K562 (cell line): ENCODE measurements at regions not wholly inside any gene's neighbourhood (a gene's known extent, or its start where the extent isn't known, plus 50 kb on each side); places are given as distances from the start of the nearest gene placed in this dataset.

Experiments
- AFF4 ChIP-seq: sonication (generic); formaldehyde crosslinking; IDR thresholded peaks from 2 replicates; pipeline ENCODE4 v1.8.0; 2023; ENCODE audit warnings: mild to moderate bottlenecking, missing genetic modification reagents
- CREBBP ChIP-seq: IDR thresholded peaks from one replicate; pipeline ENCODE4 v1.6.1; 2012; ENCODE audit warnings: low read depth, mild to moderate bottlenecking, control low read depth, inconsistent platforms, low read length
- ETV5 ChIP-seq: sonication (generic); formaldehyde crosslinking; IDR thresholded peaks from 2 replicates; pipeline ENCODE4 v1.4.0; 2020; ENCODE audit warnings: low read depth, mild to moderate bottlenecking, missing genetic modification reagents
- NR3C1 ChIP-seq: sonication (generic); formaldehyde crosslinking; IDR thresholded peaks from 2 replicates; pipeline ENCODE4 v1.8.1; 2022; ENCODE audit warnings: missing genetic modification reagents
- SMAD1 ChIP-seq: fragments of 150-350 bp; IDR thresholded peaks from 2 replicates; pipeline ENCODE4 v1.6.1; 2014; ENCODE audit warnings: low read length, low read depth; ENCODE audit not compliant: partially characterized antibody
- SRSF1 ChIP-seq: fragments of 200-400 bp; formaldehyde crosslinking; IDR thresholded peaks from 2 replicates; pipeline ENCODE4 v1.6.1; 2017; ENCODE audit warnings: mild to moderate bottlenecking, low read depth, low read length, moderate library complexity
- TSC22D4 ChIP-seq: fragments of 450-650 bp; IDR thresholded peaks from 2 replicates; pipeline ENCODE4 v1.6.1; 2016; ENCODE audit warnings: missing genetic modification characterization, missing biosample characterization, control low read depth
- ZNF133 ChIP-seq: fragments of 250-450 bp; sonication (Bioruptor Pico); IDR thresholded peaks from 2 replicates; pipeline ENCODE4 v1.4.0; 2020; ENCODE audit warnings: mild to moderate bottlenecking
- TF ChIP-seq, protein P1 (sequence below): fragments of 250-450 bp; sonication (Bioruptor Pico); IDR thresholded peaks from 2 replicates; pipeline ENCODE4 v1.8.0; 2022; ENCODE audit warnings: inconsistent platforms
- TF ChIP-seq, protein P2 (sequence below), 2 experiments: IDR thresholded peaks in 1 of 2; conservative IDR thresholded peaks in 1 of 2; 2 replicates each; pipeline ENCODE4 v1.6.1; 2016; ENCODE audit warnings: low read depth in 2 of 2, mild to moderate bottlenecking in 1 of 2, missing compliant biosample characterization in 1 of 2, missing genetic modification characterization in 1 of 2, moderate library complexity in 1 of 2

DNA sequence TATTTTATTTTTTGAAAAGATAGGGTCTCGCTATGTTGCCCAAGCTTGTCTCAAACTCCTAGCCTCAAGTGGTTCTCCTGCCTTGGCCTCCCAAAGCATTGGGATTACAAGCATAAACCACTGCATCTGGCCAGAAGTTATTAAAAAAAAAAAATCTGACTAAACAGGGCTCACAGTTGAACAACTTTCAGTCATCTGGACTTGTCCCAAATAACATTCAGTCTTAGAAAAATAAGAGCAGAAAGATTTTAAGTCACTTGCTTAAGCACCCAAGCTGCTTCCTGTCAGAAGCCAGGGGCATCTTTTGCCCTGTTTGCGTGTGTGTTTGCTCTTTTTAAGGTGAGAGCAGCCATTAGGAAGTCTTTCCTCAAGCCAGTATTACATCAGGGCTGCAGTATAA lies 286.8 kb downstream of the LMO4 start (continued):
- TF ChIP-seq AFF4 (CRISPR knock-in tag): no peak
- TF ChIP-seq, protein P1, sequence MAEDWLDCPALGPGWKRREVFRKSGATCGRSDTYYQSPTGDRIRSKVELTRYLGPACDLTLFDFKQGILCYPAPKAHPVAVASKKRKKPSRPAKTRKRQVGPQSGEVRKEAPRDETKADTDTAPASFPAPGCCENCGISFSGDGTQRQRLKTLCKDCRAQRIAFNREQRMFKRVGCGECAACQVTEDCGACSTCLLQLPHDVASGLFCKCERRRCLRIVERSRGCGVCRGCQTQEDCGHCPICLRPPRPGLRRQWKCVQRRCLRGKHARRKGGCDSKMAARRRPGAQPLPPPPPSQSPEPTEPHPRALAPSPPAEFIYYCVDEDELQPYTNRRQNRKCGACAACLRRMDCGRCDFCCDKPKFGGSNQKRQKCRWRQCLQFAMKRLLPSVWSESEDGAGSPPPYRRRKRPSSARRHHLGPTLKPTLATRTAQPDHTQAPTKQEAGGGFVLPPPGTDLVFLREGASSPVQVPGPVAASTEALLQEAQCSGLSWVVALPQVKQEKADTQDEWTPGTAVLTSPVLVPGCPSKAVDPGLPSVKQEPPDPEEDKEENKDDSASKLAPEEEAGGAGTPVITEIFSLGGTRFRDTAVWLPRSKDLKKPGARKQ (CRISPR knock-in tag): no peak
- TF ChIP-seq TSC22D4 (tag): no peak
- TF ChIP-seq SRSF1: no peak
- TF ChIP-seq ZNF133 (CRISPR knock-in tag): no peak
- TF ChIP-seq NR3C1: no peak
- TF ChIP-seq ETV5: no peak
- TF ChIP-seq, protein P2, sequence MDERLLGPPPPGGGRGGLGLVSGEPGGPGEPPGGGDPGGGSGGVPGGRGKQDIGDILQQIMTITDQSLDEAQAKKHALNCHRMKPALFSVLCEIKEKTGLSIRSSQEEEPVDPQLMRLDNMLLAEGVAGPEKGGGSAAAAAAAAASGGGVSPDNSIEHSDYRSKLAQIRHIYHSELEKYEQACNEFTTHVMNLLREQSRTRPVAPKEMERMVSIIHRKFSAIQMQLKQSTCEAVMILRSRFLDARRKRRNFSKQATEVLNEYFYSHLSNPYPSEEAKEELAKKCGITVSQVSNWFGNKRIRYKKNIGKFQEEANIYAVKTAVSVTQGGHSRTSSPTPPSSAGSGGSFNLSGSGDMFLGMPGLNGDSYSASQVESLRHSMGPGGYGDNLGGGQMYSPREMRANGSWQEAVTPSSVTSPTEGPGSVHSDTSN (CRISPR knock-in tag; IDR thresholded peaks at IDR 0.05; ENCODE audit: low read depth): no peak
- TF ChIP-seq, protein P2 (tag; conservative IDR thresholded peaks at IDR 0.05; ENCODE audit: low read depth): no peak
- no peak for TF ChIP-seq CREBBP
- TF ChIP-seq SMAD1: no peak
